ENCODE measurements at regions not wholly inside any gene's neighbourhood (a gene's known extent, or its start where the extent isn't known, plus 50 kb on each side); places are given as distances from the start of the nearest gene placed in this dataset.

- no peak for TF ChIP-seq EZH2phosphoT487 (IDR thresholded peaks at IDR 0.05; ENCODE audit: insufficient read depth, low read depth)
- TF ChIP-seq EZH2 (IDR thresholded peaks at IDR 0.05; ENCODE audit: insufficient read depth, poor library complexity, severe bottlenecking) = no peak
Measured at GRCh38 chr15:95284933-95285421, 1045.5 kb upstream of the NR2F2 start.

Measured in GM23248 (cell line).